ENCODE measurements at regions not wholly inside any gene's neighbourhood (a gene's known extent, or its start where the extent isn't known, plus 50 kb on each side); places are given as distances from the start of the nearest gene placed in this dataset.

DNA sequence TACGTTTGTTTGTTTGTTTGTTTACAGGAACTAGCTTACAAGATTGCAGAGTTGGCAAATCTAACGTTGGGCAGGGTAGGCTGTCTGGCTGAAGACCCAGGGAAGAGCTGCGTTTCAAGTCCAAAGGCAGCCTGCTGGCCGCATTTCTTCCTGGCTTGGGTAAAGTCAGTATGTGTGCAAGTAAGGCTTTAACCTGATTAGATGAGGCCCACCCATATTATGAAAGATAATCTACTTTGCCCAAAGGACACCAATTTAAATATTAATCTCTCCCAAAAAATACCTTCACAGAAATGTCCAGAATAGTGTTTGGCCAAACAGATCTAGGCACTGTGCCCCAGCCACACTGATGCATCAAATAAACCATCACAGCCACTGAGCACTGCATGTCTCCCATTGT, 228.9 kb upstream of the HABP2 start:
- Histone ChIP-seq H3K36me3 (ENCODE audit: insufficient read depth, low read length) (no peaks in the 10 kb centered on the region), H3K27me3 (ENCODE audit: insufficient read depth, low read length) (no peaks in the 10 kb centered on the region), H2AFZ (ENCODE audit: low read depth, low read length) (no peak overlapping the region), H3K4me1 (ENCODE audit: insufficient read depth, low read length) (peaks cover 22% of the 10 kb centered on the region), H3K9me3 (ENCODE audit: low read length) (no peaks in the 10 kb centered on the region), H3K4me3 (ENCODE audit: low read length) (no peak overlapping the region)

DNA sequence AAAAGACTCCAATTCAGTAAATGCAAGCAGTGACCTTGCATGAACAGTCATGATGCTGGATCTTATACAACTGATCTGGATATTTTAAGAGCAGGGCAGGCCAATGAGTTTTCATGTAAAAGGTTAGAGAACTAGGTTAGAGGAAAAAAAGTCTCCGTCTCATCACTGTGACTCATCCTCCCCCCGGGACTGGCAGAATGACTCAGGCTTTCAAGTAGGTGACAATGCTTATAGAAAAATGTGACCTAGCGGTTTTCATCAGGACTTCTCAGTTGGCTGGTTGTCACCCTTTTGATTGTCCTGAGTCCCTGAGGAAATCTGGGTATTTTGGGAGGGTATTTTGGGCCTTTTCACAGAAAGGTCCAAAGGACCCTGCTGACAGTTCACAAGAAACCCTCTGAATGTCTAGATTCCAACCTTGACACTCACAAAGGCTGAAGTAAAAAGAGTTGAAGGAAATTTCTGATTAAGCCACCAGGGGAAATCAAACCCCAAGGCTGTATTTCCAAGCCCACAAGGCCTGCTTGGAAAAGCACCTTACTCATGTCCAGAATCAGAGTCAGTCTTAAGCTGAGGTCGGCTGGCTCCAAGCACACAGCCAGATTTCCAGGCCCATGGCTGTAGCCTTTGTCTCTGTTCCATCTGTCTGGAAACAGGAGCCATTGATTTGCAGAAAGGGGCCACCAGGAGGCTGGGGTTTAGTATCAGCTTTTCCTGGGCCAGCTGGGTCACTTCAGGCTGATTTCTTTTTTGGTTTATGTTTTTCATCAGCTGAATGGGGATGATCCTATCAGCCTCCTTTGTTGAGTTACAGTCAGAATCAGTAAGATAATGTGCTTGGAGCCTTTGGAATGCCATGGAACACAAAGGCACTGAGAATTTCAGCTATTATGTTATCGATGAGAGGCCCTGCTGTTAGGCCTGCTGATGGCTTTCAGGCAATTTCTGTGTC, 226.4 kb upstream of the HABP2 start:
- Histone ChIP-seq H2AFZ (ENCODE audit: low read depth, low read length) (peak overlapping the region; percentile 44), H3K4me1 (ENCODE audit: insufficient read depth, low read length) (peaks cover 19% of the 10 kb centered on the region), H3K9me3 (ENCODE audit: low read length) (no peaks in the 10 kb centered on the region), H3K4me3 (ENCODE audit: low read length) (no peak overlapping the region), H3K27me3 (ENCODE audit: insufficient read depth, low read length) (no peaks in the 10 kb centered on the region), H3K36me3 (ENCODE audit: insufficient read depth, low read length) (no peaks in the 10 kb centered on the region)

DNA sequence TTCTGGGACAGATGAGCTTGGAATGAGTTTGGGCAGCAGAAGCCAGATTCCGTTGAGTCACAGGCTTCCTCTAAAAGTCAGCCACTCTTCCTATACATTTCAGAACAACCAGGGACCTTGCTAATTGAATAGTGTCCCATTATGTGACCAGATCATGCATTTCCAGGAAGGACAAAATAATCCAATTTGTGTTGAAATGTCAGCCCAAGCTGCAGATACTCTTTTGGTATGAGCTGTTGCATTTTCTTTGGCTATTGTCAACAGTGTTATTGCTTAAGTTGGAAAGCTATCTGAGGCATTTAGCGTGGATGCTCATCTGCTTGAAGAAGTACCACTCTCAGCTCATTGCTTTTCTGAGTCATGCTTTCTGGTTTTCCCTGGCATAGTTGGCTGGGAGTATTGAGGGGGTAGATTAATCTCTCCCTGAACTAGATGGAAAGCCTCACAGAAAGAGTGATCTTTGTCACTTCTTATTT, 223.7 kb upstream of the HABP2 start:
- no peak overlapping the region for H3K4me3 ChIP-seq (ENCODE audit: low read length)
- H3K27me3 ChIP-seq (ENCODE audit: insufficient read depth, low read length), result no peaks in the 10 kb centered on the region

DNA sequence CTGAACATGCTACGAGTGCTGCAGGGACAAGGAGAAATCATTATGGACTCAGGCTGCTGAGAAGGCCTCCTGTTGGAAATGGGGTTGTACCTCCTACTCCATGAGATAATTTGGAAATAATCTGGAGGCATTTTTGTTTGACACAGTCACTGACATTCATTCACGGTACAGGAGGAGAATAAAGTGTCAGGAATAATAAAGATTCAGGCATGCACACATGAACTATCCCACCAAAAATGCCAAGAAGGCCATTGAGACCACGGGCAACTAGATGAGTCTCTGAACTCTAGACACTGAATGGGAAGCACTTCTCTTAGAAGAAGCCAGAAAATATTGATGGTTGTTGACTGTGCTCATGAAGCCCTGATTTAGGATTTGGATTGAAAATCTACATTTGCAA, 220.9 kb upstream of the HABP2 start:
- peaks cover 14% of the 10 kb centered on the region for H3K4me1 ChIP-seq (ENCODE audit: insufficient read depth, low read length)

More for the DNA sequence above, 223.7 kb upstream of the HABP2 start:
- Histone ChIP-seq H3K36me3 (ENCODE audit: insufficient read depth, low read length) (no peaks in the 10 kb centered on the region), H3K9me3 (ENCODE audit: low read length) (no peaks in the 10 kb centered on the region), H3K4me1 (ENCODE audit: insufficient read depth, low read length) (peaks cover 19% of the 10 kb centered on the region), H2AFZ (ENCODE audit: low read depth, low read length) (no peak overlapping the region)

DNA sequence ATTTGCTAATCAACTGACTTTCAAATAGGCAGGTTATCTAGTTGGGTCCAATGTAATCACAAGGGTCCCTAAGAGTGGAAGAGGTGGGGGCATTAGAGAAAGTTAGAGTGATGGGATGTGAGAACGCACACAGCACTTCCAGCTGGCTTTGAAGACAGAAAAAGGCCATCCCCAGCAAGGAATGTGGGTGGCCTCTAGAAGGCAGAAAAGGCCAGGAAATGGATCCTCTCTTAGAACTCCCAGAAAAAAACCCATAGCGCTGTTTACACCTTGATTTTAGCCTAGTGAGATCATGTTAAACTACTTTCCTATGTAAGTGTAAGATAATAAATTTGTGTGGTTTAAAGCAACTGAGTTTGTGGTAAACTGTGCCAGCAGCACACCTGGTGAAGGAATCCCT, 219.5 kb upstream of the HABP2 start:
- no peak overlapping the region for H2AFZ ChIP-seq (ENCODE audit: low read depth, low read length)
- H3K4me1 ChIP-seq (ENCODE audit: insufficient read depth, low read length), result peaks cover 8% of the 10 kb centered on the region
- H3K4me3 ChIP-seq (ENCODE audit: low read length), result no peak overlapping the region
- no peaks in the 10 kb centered on the region for H3K36me3 ChIP-seq (ENCODE audit: insufficient read depth, low read length)
- H3K27me3 ChIP-seq (ENCODE audit: insufficient read depth, low read length), result no peaks in the 10 kb centered on the region
- H3K9me3 ChIP-seq (ENCODE audit: low read length), result no peaks in the 10 kb centered on the region

More for the DNA sequence above, 220.9 kb upstream of the HABP2 start:
- no peak overlapping the region for H2AFZ ChIP-seq (ENCODE audit: low read depth, low read length)
- H3K4me3 ChIP-seq (ENCODE audit: low read length), result no peak overlapping the region
- H3K36me3 ChIP-seq (ENCODE audit: insufficient read depth, low read length), result no peaks in the 10 kb centered on the region
- no peaks in the 10 kb centered on the region for H3K9me3 ChIP-seq (ENCODE audit: low read length)
- no peaks in the 10 kb centered on the region for H3K27me3 ChIP-seq (ENCODE audit: insufficient read depth, low read length)

DNA sequence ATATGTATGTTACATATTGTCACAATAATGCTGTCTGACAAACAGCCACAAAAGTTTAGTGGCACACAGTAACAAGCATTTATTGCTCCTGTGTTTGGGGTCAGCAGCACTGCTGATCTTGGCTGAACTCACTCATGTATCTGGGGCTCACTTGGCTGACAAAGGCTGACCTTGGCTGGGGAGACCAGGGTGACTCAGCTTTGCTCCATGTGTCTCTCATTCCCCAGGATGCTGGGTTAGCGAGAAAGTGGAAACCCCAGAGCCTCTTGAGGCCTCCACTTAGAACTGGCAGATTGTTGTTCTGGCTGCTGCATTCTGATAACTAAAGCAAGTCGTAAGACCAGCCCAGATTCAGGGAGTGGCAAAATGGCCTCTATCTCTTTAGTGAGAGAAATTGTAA, 217.3 kb upstream of the HABP2 start:
- no peaks in the 10 kb centered on the region for H3K36me3 ChIP-seq (ENCODE audit: insufficient read depth, low read length)
- H2AFZ ChIP-seq (ENCODE audit: low read depth, low read length), result no peak overlapping the region
- H3K4me3 ChIP-seq (ENCODE audit: low read length), result no peak overlapping the region
- no peaks in the 10 kb centered on the region for H3K27me3 ChIP-seq (ENCODE audit: insufficient read depth, low read length)
- H3K4me1 ChIP-seq (ENCODE audit: insufficient read depth, low read length), result peaks cover 8% of the 10 kb centered on the region
- H3K9me3 ChIP-seq (ENCODE audit: low read length), result peaks cover under 1% of the 10 kb centered on the region

DNA sequence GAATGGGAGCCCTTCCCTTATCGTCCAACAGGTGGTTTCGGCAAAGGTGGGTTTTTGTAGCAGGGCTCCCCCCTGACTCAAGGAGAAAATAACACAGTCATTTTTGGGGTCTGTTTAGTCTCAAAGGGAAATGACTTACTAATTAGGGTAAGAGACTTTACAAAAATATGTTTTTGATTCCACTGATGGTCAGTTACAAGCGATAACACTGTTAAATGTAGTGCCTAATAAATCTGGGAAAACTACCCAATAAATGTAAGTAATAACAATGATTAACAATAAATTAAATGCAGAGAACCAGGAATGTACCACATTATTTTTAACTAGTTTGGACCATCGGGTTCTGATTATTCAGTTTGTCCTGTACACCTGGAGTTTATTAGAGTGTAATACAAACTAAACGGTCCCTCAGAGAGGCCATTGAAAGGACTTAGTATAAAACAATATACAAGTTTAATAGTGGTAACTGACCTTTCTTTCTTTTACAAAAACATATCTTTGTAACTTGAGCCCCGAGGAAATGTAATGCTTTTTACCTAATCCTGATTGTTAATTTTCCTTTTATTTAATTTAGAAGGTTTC, 216.2 kb upstream of the HABP2 start:
- peaks cover 5% of the 10 kb centered on the region for H3K9me3 ChIP-seq (ENCODE audit: low read length)
- no peaks in the 10 kb centered on the region for H3K36me3 ChIP-seq (ENCODE audit: insufficient read depth, low read length)
- no peak overlapping the region for H3K4me3 ChIP-seq (ENCODE audit: low read length)
- peaks cover 8% of the 10 kb centered on the region for H3K4me1 ChIP-seq (ENCODE audit: insufficient read depth, low read length)
- no peak overlapping the region for H2AFZ ChIP-seq (ENCODE audit: low read depth, low read length)
- no peaks in the 10 kb centered on the region for H3K27me3 ChIP-seq (ENCODE audit: insufficient read depth, low read length)

DNA sequence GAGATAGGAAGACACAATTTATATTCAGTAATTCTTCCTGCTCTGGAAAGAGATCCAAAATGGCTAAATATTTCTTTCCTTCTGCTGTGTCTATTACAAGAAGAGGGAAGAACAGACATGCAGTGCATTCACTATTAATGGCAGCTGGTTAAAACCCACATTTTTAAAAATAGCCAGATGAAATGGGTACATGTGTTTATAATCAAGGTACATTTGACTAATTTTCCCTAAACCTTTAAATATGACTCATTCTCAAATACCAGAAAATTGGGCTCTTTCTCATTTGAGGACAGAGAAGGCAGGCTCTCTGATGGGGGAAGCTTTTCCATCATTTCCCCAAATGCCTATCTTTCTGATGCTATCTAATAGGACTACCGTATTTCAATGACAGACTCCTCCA, 215.7 kb upstream of the HABP2 start:
- Histone ChIP-seq H3K4me1 (ENCODE audit: insufficient read depth, low read length) (peaks cover 8% of the 10 kb centered on the region), H3K27me3 (ENCODE audit: insufficient read depth, low read length) (no peaks in the 10 kb centered on the region)

DNA sequence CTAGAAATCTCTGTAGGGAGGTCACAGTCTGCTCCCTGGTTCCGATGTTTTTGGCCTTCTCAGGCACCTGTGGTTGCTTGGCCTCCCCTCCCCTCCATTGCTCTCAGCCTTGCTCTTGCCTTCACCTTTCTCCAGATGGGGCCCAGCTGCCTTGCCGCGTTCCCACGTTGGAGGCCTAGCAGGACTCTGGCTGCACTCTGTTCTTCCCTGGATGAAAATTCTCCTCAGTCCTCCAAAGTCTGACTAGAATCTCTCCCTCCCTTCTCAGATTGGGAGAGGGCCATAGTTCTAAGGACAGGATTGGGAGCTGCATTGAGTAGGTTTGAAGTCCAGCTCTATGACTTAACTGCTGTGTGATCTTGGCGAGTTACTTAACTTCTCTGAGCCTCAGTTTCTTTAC, 213.7 kb upstream of the HABP2 start:
- Histone ChIP-seq H3K36me3 (ENCODE audit: insufficient read depth, low read length) (no peaks in the 10 kb centered on the region), H2AFZ (ENCODE audit: low read depth, low read length) (no peak overlapping the region), H3K9me3 (ENCODE audit: low read length) (peaks cover 6% of the 10 kb centered on the region), H3K4me3 (ENCODE audit: low read length) (no peak overlapping the region), H3K27me3 (ENCODE audit: insufficient read depth, low read length) (no peaks in the 10 kb centered on the region), H3K4me1 (ENCODE audit: insufficient read depth, low read length) (peaks cover 8% of the 10 kb centered on the region)

More for the DNA sequence above, 215.7 kb upstream of the HABP2 start:
- Histone ChIP-seq H3K4me3 (ENCODE audit: low read length) (no peak overlapping the region), H2AFZ (ENCODE audit: low read depth, low read length) (no peak overlapping the region), H3K36me3 (ENCODE audit: insufficient read depth, low read length) (no peaks in the 10 kb centered on the region), H3K9me3 (ENCODE audit: low read length) (peaks cover 6% of the 10 kb centered on the region)

DNA sequence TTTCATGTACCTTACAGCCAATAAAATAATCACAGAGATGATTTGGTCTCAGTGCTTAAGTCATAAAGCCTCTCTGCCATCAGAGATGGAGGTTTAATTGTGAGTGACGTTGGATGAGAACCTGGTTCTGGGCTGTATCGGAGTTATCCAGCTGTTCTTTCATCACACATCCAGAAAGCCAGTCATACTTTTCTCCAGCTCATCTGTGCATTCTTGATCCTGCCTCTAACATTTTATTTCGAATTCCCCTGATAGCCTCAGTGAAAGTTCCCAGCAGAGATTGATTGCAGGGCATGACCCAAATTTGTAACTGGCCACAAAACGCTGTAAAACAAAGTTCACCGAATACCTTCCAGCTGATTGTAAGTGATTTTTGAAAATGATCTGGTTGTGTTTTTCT, 212.6 kb upstream of the HABP2 start:
- Histone ChIP-seq H3K4me3 (ENCODE audit: low read length) (no peak overlapping the region), H2AFZ (ENCODE audit: low read depth, low read length) (no peak overlapping the region), H3K27me3 (ENCODE audit: insufficient read depth, low read length) (no peaks in the 10 kb centered on the region), H3K9me3 (ENCODE audit: low read length) (peaks cover 6% of the 10 kb centered on the region), H3K4me1 (ENCODE audit: insufficient read depth, low read length) (peaks cover 4% of the 10 kb centered on the region), H3K36me3 (ENCODE audit: insufficient read depth, low read length) (no peaks in the 10 kb centered on the region)

DNA sequence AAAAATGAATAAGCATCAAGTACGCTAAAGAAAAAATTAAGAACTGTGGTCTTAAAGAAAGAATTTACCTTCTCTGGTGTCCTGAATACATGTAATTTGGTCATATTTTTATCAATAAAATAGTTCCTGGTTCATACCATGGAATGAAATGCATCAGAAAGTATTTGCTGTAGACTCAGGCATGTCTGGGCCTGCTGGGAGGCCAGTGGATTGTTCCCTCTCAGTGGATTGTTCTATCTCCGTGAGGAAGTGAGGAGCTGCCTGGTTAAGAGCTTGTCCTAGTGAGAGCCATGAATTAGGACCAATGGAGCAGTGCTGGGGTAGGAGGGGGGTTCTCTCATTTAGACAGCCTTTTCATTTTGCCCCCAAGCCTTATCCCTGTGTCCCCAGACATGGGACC, 211.7 kb upstream of the HABP2 start:
- Histone ChIP-seq H3K9me3 (ENCODE audit: low read length) (peaks cover 6% of the 10 kb centered on the region), H3K4me1 (ENCODE audit: insufficient read depth, low read length) (peaks cover 8% of the 10 kb centered on the region), H3K27me3 (ENCODE audit: insufficient read depth, low read length) (no peaks in the 10 kb centered on the region), H3K4me3 (ENCODE audit: low read length) (no peak overlapping the region), H2AFZ (ENCODE audit: low read depth, low read length) (no peak overlapping the region), H3K36me3 (ENCODE audit: insufficient read depth, low read length) (no peaks in the 10 kb centered on the region)

DNA sequence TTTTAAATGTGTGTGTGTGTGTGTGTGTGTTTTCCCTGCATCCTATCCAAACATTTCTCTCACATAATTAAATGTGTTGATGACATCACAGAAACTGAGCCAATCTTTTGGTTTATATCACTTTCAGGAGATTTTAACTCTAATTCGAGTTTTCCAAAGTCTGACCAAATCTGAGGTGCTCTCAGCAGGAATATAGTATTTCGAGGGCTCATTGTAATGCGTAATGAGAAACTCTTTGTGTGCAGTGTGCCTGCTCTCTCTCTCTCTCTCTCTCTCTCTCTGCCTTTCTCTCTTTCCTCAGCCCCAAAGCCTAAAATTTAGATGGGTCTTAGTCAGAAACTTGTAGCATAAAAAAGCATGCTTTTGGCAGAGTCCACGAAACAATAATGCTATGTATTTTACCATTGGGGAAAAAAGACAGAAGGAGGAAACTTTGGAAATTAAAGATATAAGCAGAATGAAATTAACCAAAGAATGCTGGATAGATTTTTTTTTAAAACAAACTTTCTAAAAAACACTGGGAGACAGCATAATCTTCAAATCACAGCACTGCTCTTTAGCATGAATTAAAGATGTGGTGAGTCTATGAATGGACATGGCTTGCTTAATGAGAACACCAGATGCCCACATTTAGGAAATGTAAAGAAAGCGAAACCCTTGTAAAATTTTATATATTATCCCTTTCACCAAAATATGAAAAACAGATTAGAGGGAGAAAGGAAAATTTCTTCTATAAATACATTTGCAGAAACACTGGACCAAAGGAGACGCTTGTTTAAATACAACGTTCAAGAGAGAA, 206.8 kb upstream of the HABP2 start:
- no peaks in the 10 kb centered on the region for H3K36me3 ChIP-seq (ENCODE audit: insufficient read depth, low read length)
- H3K27me3 ChIP-seq (ENCODE audit: insufficient read depth, low read length), result no peaks in the 10 kb centered on the region
- H3K4me3 ChIP-seq (ENCODE audit: low read length), result no peak overlapping the region
- H2AFZ ChIP-seq (ENCODE audit: low read depth, low read length), result peak overlapping the region; percentile 8
- peaks cover 18% of the 10 kb centered on the region for H3K4me1 ChIP-seq (ENCODE audit: insufficient read depth, low read length)
- H3K9me3 ChIP-seq (ENCODE audit: low read length), result peaks cover 4% of the 10 kb centered on the region

DNA sequence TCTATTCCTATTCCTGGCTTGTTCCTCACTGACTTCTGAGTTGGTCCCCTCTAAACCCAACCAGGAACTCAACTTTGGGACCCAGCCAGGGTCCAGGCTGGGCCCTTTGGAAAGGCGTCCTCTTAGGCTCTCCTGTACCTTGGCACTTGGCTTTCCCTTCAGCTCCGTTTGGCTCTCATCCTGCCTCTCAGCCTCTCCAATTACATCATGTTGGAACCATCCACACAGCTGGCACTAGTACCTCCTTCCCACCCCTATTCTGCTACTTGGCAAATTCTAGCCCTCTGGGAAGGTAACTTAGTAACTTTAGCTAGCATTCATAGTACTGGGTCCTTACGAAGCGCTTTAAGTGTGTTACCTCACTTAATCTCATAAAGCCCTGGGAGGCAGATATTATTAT, 205.3 kb upstream of the HABP2 start:
- H3K36me3 ChIP-seq (ENCODE audit: insufficient read depth, low read length), result no peaks in the 10 kb centered on the region
- H3K27me3 ChIP-seq (ENCODE audit: insufficient read depth, low read length), result no peaks in the 10 kb centered on the region
- H3K9me3 ChIP-seq (ENCODE audit: low read length), result no peaks in the 10 kb centered on the region
- peaks cover 18% of the 10 kb centered on the region for H3K4me1 ChIP-seq (ENCODE audit: insufficient read depth, low read length)
- no peak overlapping the region for H2AFZ ChIP-seq (ENCODE audit: low read depth, low read length)
- no peak overlapping the region for H3K4me3 ChIP-seq (ENCODE audit: low read length)

All from neuron (in vitro differentiated cells).